Osteoblast (primary cell): ENCODE measurements at regions not wholly inside any gene's neighbourhood (a gene's known extent, or its start where the extent isn't known, plus 50 kb on each side); places are given as distances from the start of the nearest gene placed in this dataset.

Experiments
- DNase-seq: peaks from one replicate; pipeline ENCODE4 v3.0.0; 2011; ENCODE audit warnings: low spot score, mixed read lengths; ENCODE audit not compliant: insufficient read length; ENCODE audit errors: missing footprints
- H2AFZ ChIP-seq: 2 replicates; pipeline ENCODE4 v1.6.0; 2011; ENCODE audit warnings: mild to moderate bottlenecking, low read length
- H3K27ac ChIP-seq: 2 replicates; pipeline ENCODE4 v1.5.1; 2011; ENCODE audit warnings: mild to moderate bottlenecking, low read depth, low read length, moderate library complexity
- H3K27me3 ChIP-seq: 2 replicates; pipeline ENCODE4 v1.6.0; 2012; ENCODE audit warnings: mild to moderate bottlenecking, control low read depth, inconsistent platforms, low read length, moderate library complexity; ENCODE audit not compliant: insufficient read depth
- H3K36me3 ChIP-seq: 2 replicates; pipeline ENCODE4 v1.5.1; 2011; ENCODE audit warnings: mild to moderate bottlenecking, low read length, control low read depth, moderate library complexity; ENCODE audit not compliant: insufficient read depth
- H3K4me1 ChIP-seq: 2 replicates; pipeline ENCODE4 v1.5.1; 2011; ENCODE audit warnings: mild to moderate bottlenecking, low read length, control low read depth, moderate library complexity; ENCODE audit not compliant: insufficient read depth
- H3K4me2 ChIP-seq: 2 replicates; pipeline ENCODE4 v1.6.0; 2011; ENCODE audit warnings: mild to moderate bottlenecking, low read length; ENCODE audit not compliant: insufficient read depth
- H3K4me3 ChIP-seq: fragments of 200-600 bp; sonication (generic); 3 replicates; pipeline ENCODE4 v1.5.1; 2012; ENCODE audit warnings: mild to moderate bottlenecking, low read length, inconsistent platforms; ENCODE audit not compliant: insufficient read depth
- H3K79me2 ChIP-seq: 2 replicates; pipeline ENCODE4 v1.6.0; 2012; ENCODE audit warnings: mild to moderate bottlenecking, low read length, control low read depth, inconsistent platforms; ENCODE audit not compliant: insufficient read depth
- H3K9me3 ChIP-seq: 2 replicates; pipeline ENCODE4 v1.5.1; 2011; ENCODE audit warnings: low read depth, low read length, control low read depth
- H4K20me1 ChIP-seq: 2 replicates; pipeline ENCODE4 v1.6.0; 2012; ENCODE audit warnings: mild to moderate bottlenecking, low read length, control low read depth; ENCODE audit not compliant: insufficient read depth
- CTCF ChIP-seq: IDR thresholded peaks from 2 replicates; pipeline ENCODE4 v1.5.1; 2011; ENCODE audit warnings: mild to moderate bottlenecking, low read depth, low read length, moderate library complexity; ENCODE audit errors: extremely low read depth

- Histone ChIP-seq H3K27ac (no peak overlapping the region), H3K4me3 (no peak overlapping the region), H3K4me1 (peaks cover 28% of the 10 kb centered on the region)
These were observed 437.7 kb downstream of the IRS2 start for GRCh38 chr13:109348519-109349258.

GRCh38 chr13:109346060-109346459 lies 440.3 kb downstream of the IRS2 start:
- no peak for TF ChIP-seq CTCF
- peak overlapping the region; percentile 30 for H3K4me2 ChIP-seq
- H3K9me3 ChIP-seq, result no peaks in the 10 kb centered on the region
- H3K4me3 ChIP-seq, result no peak overlapping the region
- H3K4me1 ChIP-seq, result peaks cover 28% of the 10 kb centered on the region
- H4K20me1 ChIP-seq, result no peaks in the 10 kb centered on the region
- H3K27ac ChIP-seq, result no peak overlapping the region
- no peaks in the 10 kb centered on the region for H3K27me3 ChIP-seq
- H3K79me2 ChIP-seq, result no peaks in the 10 kb centered on the region
- H2AFZ ChIP-seq, result no peak overlapping the region
- DNase-seq, result no peak
- no peaks in the 10 kb centered on the region for H3K36me3 ChIP-seq

More at GRCh38 chr13:109348519-109349258, 437.7 kb downstream of the IRS2 start:
- TF ChIP-seq CTCF, result no peak
- no peak for DNase-seq
- Histone ChIP-seq H3K36me3 (no peaks in the 10 kb centered on the region), H3K27me3 (no peaks in the 10 kb centered on the region), H4K20me1 (no peaks in the 10 kb centered on the region), H2AFZ (no peak overlapping the region), H3K79me2 (no peaks in the 10 kb centered on the region), H3K9me3 (no peaks in the 10 kb centered on the region), H3K4me2 (no peak overlapping the region)

- Histone ChIP-seq H2AFZ (peak overlapping the region; percentile 14), H3K27me3 (no peaks in the 10 kb centered on the region), H3K4me1 (peaks cover 28% of the 10 kb centered on the region), H4K20me1 (no peaks in the 10 kb centered on the region), H3K4me3 (no peak overlapping the region), H3K27ac (no peak overlapping the region), H3K79me2 (no peaks in the 10 kb centered on the region), H3K36me3 (no peaks in the 10 kb centered on the region), H3K4me2 (peak overlapping the region; percentile 30), H3K9me3 (no peaks in the 10 kb centered on the region)
- TF ChIP-seq CTCF, result no peak
- DNase-seq, result no peak
These were observed 440.9 kb downstream of the IRS2 start for GRCh38 chr13:109345433-109345941.

- peak overlapping the region; percentile 20 for H2AFZ ChIP-seq
These were observed 441.7 kb downstream of the IRS2 start for GRCh38 chr13:109344552-109345157.

More at GRCh38 chr13:109344552-109345157, 441.7 kb downstream of the IRS2 start:
- TF ChIP-seq CTCF, result no peak
- Histone ChIP-seq H3K27ac (peak overlapping the region; percentile 41), H4K20me1 (no peaks in the 10 kb centered on the region), H3K79me2 (no peaks in the 10 kb centered on the region), H3K36me3 (no peaks in the 10 kb centered on the region), H3K4me2 (peak overlapping the region; percentile 51), H3K4me1 (peaks cover 28% of the 10 kb centered on the region), H3K9me3 (no peaks in the 10 kb centered on the region), H3K27me3 (no peaks in the 10 kb centered on the region), H3K4me3 (no peak overlapping the region)
- DNase-seq, result no peak
